ENCODE measurements at regions not wholly inside any gene's neighbourhood (a gene's known extent, or its start where the extent isn't known, plus 50 kb on each side); places are given as distances from the start of the nearest gene placed in this dataset.
"Not testable (repeated sequence)": the region's sequence is repeated elsewhere in the genome, so short reads cannot be mapped to it uniquely, and the experiment has no call there.

DNA sequence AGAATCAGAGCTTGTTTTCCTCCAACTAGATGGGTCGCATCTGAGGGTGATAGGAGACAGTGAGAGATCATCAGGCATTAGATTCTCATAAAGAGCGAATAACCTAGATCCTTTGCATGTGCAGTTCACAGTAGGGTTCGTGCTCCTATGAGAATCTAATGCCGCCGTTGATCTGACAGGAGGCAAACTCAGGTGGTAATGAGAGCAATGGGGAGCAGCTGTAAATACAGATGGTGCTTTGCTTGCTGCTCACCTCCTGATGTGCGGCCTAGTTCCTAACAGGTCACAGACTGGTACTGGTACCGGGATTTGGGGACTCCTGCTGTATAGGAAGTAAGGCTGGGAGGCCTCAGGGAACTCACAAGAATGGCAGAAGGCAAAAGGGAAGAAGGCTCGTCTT is 276.5 kb downstream of the FAT4 start:
- DNase-seq (no peak), ATAC-seq (ENCODE audit: low FRiP score in 2 of 2) (no peak)
- 95 to 97% methylated on average over 6 to 8 of the region's 8 CpGs for WGBS, 2 donors
- no peak overlapping the region for H3K4me3 ChIP-seq
- no peaks in the 10 kb centered on the region for H3K4me1 ChIP-seq
- TF ChIP-seq EP300 (IDR thresholded peaks at IDR 0.05) (no peak), POLR2AphosphoS5 (IDR thresholded peaks at IDR 0.05) (no peak), POLR2A (IDR thresholded peaks at IDR 0.05) (no peak)
- TF ChIP-seq, protein P1, sequence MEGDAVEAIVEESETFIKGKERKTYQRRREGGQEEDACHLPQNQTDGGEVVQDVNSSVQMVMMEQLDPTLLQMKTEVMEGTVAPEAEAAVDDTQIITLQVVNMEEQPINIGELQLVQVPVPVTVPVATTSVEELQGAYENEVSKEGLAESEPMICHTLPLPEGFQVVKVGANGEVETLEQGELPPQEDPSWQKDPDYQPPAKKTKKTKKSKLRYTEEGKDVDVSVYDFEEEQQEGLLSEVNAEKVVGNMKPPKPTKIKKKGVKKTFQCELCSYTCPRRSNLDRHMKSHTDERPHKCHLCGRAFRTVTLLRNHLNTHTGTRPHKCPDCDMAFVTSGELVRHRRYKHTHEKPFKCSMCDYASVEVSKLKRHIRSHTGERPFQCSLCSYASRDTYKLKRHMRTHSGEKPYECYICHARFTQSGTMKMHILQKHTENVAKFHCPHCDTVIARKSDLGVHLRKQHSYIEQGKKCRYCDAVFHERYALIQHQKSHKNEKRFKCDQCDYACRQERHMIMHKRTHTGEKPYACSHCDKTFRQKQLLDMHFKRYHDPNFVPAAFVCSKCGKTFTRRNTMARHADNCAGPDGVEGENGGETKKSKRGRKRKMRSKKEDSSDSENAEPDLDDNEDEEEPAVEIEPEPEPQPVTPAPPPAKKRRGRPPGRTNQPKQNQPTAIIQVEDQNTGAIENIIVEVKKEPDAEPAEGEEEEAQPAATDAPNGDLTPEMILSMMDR (IDR thresholded peaks at IDR 0.05): no peak
- no peaks in the 10 kb centered on the region for H3K9me3 ChIP-seq
- H3K27me3 ChIP-seq: no peaks in the 10 kb centered on the region
- H3K27ac ChIP-seq: no peak overlapping the region
- no peaks in the 10 kb centered on the region for H3K36me3 ChIP-seq

GRCh38 chr4:125594056-125594602 is 279.4 kb downstream of the FAT4 start:
- 82 to 91% methylated on average over 4 of the region's 4 CpGs for WGBS, 2 donors
- Histone ChIP-seq H3K4me1 (no peaks in the 10 kb centered on the region), H3K27ac (no peak overlapping the region), H3K27me3 (no peaks in the 10 kb centered on the region), H3K36me3 (no peaks in the 10 kb centered on the region), H3K4me3 (no peak overlapping the region), H3K9me3 (no peaks in the 10 kb centered on the region)
- no peak for TF ChIP-seq POLR2AphosphoS5 (IDR thresholded peaks at IDR 0.05)
- TF ChIP-seq POLR2A (IDR thresholded peaks at IDR 0.05): no peak
- TF ChIP-seq, protein P1 (IDR thresholded peaks at IDR 0.05): no peak
- no peak for TF ChIP-seq EP300 (IDR thresholded peaks at IDR 0.05)
- DNase-seq (no peak), ATAC-seq (ENCODE audit: low FRiP score in 2 of 2) (no peak)

DNA sequence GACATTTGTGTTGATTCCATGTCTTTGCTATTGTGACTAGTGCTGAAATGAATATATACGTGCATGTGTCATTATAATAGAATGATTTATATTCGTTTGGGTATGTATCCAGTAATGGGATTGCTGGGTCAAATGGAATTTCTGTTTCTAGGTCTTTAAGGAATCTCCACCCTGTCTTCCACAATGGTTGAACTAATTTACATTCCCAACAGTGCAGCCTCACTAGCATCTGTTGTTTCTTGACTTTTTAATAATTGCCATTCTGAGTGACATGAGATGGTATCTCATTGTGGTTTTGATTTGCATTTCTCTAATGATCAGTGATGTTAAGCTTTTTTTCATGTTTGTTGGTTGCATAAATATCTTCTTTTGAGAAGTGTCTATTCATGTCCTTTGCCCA is 291.2 kb downstream of the FAT4 start:
- H3K4me3 ChIP-seq; H3K27ac ChIP-seq; H3K9me3 ChIP-seq; H3K27me3 ChIP-seq; DNase-seq; H3K4me1 ChIP-seq; ATAC-seq (ENCODE audit: low FRiP score in 2 of 2); H3K36me3 ChIP-seq: not testable (repeated sequence)
- WGBS, 2 donors: 88 to 91% methylated on average over 2 of the region's 2 CpGs

DNA sequence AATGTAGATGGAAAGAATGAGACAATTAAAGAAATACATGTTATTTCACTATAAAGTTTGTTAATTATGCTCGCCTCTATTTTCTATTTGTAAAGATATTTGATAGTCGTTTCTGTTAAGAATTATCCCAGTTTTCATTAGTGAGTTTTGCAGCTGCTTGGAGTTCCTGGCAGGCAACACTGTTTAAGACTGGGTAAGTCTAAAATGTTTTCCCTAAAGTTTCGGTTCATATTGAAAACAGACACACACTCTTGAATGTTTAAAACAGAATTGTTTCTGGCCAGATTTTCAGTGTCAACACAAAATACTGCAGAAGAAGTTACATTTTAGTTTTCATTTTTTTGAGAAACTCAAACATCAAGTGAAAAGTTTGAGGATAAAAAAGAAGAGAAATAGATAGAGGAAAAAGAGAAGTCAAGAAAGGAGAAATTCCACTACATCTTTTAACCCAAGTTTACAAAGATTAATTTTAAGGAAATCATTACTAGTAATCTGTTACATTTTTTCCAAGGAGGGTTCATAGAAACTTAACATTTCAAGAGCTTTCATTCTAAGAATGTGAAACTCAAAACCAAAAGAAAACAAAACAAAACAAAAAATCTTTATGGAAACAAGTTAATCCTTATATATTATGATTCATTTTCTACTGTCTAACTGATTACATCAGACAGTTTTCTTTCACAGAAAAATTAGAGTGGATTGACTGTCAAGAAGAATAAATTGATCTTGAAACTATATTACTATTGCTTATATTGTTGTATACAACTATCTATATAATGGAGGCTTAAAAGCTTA is 305.5 kb downstream of the FAT4 start:
- Histone ChIP-seq H3K36me3 (no peaks in the 10 kb centered on the region), H3K9me3 (no peaks in the 10 kb centered on the region), H3K4me3 (no peak overlapping the region), H3K27ac (no peak overlapping the region), H3K27me3 (no peaks in the 10 kb centered on the region), H3K4me1 (no peaks in the 10 kb centered on the region)
- no peak for DNase-seq
- 71 to 72% methylated on average over 3 of the region's 3 CpGs for WGBS, 2 donors
- TF ChIP-seq EP300 (IDR thresholded peaks at IDR 0.05): no peak
- TF ChIP-seq, protein P1 (IDR thresholded peaks at IDR 0.05): no peak
- no peak for TF ChIP-seq POLR2A (IDR thresholded peaks at IDR 0.05)
- no peak for TF ChIP-seq POLR2AphosphoS5 (IDR thresholded peaks at IDR 0.05)
- ATAC-seq (ENCODE audit: low FRiP score in 2 of 2): no peak

GRCh38 chr4:125624951-125625350 is 310.2 kb downstream of the FAT4 start:
- H3K36me3 ChIP-seq: no peaks in the 10 kb centered on the region
- no peak for ATAC-seq (ENCODE audit: low FRiP score in 2 of 2)

More at GRCh38 chr4:125624951-125625350, 310.2 kb downstream of the FAT4 start:
- H3K27me3 ChIP-seq: no peaks in the 10 kb centered on the region
- TF ChIP-seq EP300 (IDR thresholded peaks at IDR 0.05) (no peak), POLR2A (IDR thresholded peaks at IDR 0.05) (no peak), POLR2AphosphoS5 (IDR thresholded peaks at IDR 0.05) (no peak)
- TF ChIP-seq, protein P1 (IDR thresholded peaks at IDR 0.05): no peak
- no peak for DNase-seq
- no peaks in the 10 kb centered on the region for H3K4me1 ChIP-seq
- H3K4me3 ChIP-seq: no peak overlapping the region
- H3K9me3 ChIP-seq: no peaks in the 10 kb centered on the region
- H3K27ac ChIP-seq: no peak overlapping the region
- 91% methylated on average over 1 of the region's 1 CpG for WGBS, 2 donors
